ENCODE measurements at regions not wholly inside any gene's neighbourhood (a gene's known extent, or its start where the extent isn't known, plus 50 kb on each side); places are given as distances from the start of the nearest gene placed in this dataset.

DNA sequence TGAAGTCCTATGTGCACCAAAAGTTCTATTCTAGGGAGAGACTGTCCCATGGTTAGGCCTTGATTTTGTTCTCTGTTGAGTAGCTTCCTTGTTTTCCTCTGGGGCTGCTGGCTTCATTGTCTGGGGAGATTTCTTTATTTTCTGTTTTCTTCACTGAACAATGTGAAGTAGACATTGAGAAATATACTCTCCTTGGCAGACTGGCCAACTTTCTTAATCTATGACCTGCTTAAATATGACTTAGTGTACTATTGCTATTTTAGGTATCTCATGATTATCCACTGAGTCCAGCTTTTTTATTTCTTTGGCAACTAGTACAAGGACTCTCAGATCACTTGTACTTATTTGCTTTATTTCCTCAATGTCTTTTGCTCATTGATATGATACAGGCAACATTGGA, 1594.6 kb downstream of the ARAP2 start:
- TF ChIP-seq SREBF2 (IDR thresholded peaks at IDR 0.05), result no peak
- TF ChIP-seq, protein P1, sequence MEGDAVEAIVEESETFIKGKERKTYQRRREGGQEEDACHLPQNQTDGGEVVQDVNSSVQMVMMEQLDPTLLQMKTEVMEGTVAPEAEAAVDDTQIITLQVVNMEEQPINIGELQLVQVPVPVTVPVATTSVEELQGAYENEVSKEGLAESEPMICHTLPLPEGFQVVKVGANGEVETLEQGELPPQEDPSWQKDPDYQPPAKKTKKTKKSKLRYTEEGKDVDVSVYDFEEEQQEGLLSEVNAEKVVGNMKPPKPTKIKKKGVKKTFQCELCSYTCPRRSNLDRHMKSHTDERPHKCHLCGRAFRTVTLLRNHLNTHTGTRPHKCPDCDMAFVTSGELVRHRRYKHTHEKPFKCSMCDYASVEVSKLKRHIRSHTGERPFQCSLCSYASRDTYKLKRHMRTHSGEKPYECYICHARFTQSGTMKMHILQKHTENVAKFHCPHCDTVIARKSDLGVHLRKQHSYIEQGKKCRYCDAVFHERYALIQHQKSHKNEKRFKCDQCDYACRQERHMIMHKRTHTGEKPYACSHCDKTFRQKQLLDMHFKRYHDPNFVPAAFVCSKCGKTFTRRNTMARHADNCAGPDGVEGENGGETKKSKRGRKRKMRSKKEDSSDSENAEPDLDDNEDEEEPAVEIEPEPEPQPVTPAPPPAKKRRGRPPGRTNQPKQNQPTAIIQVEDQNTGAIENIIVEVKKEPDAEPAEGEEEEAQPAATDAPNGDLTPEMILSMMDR (IDR thresholded peaks at IDR 0.05), result no peak
- no peak for TF ChIP-seq HOXA7 (CRISPR knock-in tag; IDR thresholded peaks at IDR 0.05)
- TF ChIP-seq, protein P2, sequence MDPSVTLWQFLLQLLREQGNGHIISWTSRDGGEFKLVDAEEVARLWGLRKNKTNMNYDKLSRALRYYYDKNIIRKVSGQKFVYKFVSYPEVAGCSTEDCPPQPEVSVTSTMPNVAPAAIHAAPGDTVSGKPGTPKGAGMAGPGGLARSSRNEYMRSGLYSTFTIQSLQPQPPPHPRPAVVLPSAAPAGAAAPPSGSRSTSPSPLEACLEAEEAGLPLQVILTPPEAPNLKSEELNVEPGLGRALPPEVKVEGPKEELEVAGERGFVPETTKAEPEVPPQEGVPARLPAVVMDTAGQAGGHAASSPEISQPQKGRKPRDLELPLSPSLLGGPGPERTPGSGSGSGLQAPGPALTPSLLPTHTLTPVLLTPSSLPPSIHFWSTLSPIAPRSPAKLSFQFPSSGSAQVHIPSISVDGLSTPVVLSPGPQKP (IDR thresholded peaks at IDR 0.05; ENCODE audit: low read depth, low read length), result no peak
- TF ChIP-seq SMC3 (IDR thresholded peaks at IDR 0.05), result no peak
- no peak for TF ChIP-seq RAD21 (conservative IDR thresholded peaks at IDR 0.05 in 1 of 2, IDR thresholded peaks at IDR 0.05 in 1 of 2)
- TF ChIP-seq, protein P3, sequence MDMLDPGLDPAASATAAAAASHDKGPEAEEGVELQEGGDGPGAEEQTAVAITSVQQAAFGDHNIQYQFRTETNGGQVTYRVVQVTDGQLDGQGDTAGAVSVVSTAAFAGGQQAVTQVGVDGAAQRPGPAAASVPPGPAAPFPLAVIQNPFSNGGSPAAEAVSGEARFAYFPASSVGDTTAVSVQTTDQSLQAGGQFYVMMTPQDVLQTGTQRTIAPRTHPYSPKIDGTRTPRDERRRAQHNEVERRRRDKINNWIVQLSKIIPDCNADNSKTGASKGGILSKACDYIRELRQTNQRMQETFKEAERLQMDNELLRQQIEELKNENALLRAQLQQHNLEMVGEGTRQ (IDR thresholded peaks at IDR 0.05), result no peak
- no peak for TF ChIP-seq EP300 (IDR thresholded peaks at IDR 0.05)
- no peak for TF ChIP-seq EHF (CRISPR knock-in tag; IDR thresholded peaks at IDR 0.05)
